H9 (cell line): ENCODE measurements at regions not wholly inside any gene's neighbourhood (a gene's known extent, or its start where the extent isn't known, plus 50 kb on each side); places are given as distances from the start of the nearest gene placed in this dataset.

Source experiments
- DNase-seq: peaks from one replicate; pipeline ENCODE4 v3.0.0-alpha.2; 2017
- H2AFZ ChIP-seq: one replicate; pipeline ENCODE4 v1.6.1; 2013; ENCODE audit warnings: mild to moderate bottlenecking, low read length, control low read depth, moderate library complexity
- H2AK5ac ChIP-seq: 2 replicates; pipeline ENCODE4 v1.6.1; 2013; ENCODE audit warnings: low read length, control low read depth, mixed read lengths; ENCODE audit not compliant: insufficient read length
- H2BK120ac ChIP-seq: one replicate; pipeline ENCODE4 v1.6.1; 2013; ENCODE audit warnings: low read depth, mild to moderate bottlenecking, low read length, control low read depth, inconsistent platforms; ENCODE audit not compliant: poor library complexity, severe bottlenecking
- H2BK12ac ChIP-seq: 2 replicates; pipeline ENCODE4 v1.6.1; 2013; ENCODE audit warnings: low read length, control low read depth, mixed read lengths, low read depth; ENCODE audit not compliant: insufficient read length
- H2BK15ac ChIP-seq: 2 replicates; pipeline ENCODE4 v1.6.1; 2013; ENCODE audit warnings: low read depth, low read length, control low read depth
- H2BK20ac ChIP-seq: one replicate; pipeline ENCODE4 v1.6.1; 2013; ENCODE audit warnings: low read depth, mild to moderate bottlenecking, low read length, control low read depth, inconsistent platforms; ENCODE audit not compliant: poor library complexity, severe bottlenecking
- H2BK5ac ChIP-seq: 2 replicates; pipeline ENCODE4 v1.6.1; 2013; ENCODE audit warnings: low read length, control low read depth, mixed read lengths; ENCODE audit not compliant: insufficient read length
- H3K14ac ChIP-seq: 2 replicates; pipeline ENCODE4 v1.6.1; 2013; ENCODE audit warnings: low read length, control low read depth; ENCODE audit not compliant: insufficient read depth
- H3K18ac ChIP-seq: 2 replicates; pipeline ENCODE4 v1.6.1; 2013; ENCODE audit warnings: low read depth, mild to moderate bottlenecking, mixed read lengths, low read length, control low read depth; ENCODE audit not compliant: insufficient read length
- H3K23ac ChIP-seq: 2 replicates; pipeline ENCODE4 v1.6.1; 2013; ENCODE audit warnings: low read length, control low read depth, mixed read lengths, low read depth; ENCODE audit not compliant: insufficient read length
- H3K23me2 ChIP-seq: 2 replicates; pipeline ENCODE4 v1.6.1; 2013; ENCODE audit warnings: low read depth, mild to moderate bottlenecking, mixed read lengths, low read length, control low read depth; ENCODE audit not compliant: insufficient read length, poor library complexity, severe bottlenecking
- H3K27ac ChIP-seq: 2 replicates; pipeline ENCODE4 v1.5.1; 2013; ENCODE audit warnings: low read length, control low read depth, mixed read lengths, low read depth; ENCODE audit not compliant: insufficient read length
- H3K27me3 ChIP-seq: 2 replicates; pipeline ENCODE4 v1.6.1; 2013; ENCODE audit warnings: low read length, control low read depth, inconsistent platforms; ENCODE audit not compliant: insufficient read depth
- H3K4ac ChIP-seq: 2 replicates; pipeline ENCODE4 v1.6.1; 2013; ENCODE audit warnings: low read depth, mild to moderate bottlenecking, control low read depth, inconsistent platforms, low read length, moderate library complexity
- H3K4me1 ChIP-seq: 2 replicates; pipeline ENCODE4 v1.6.1; 2013; ENCODE audit warnings: low read length, control low read depth, inconsistent platforms; ENCODE audit not compliant: insufficient read depth
- H3K4me2 ChIP-seq: 2 replicates; pipeline ENCODE4 v1.6.1; 2013; ENCODE audit warnings: low read length, control low read depth, mixed read lengths; ENCODE audit not compliant: insufficient read length, insufficient read depth
- H3K56ac ChIP-seq: 2 replicates; pipeline ENCODE4 v1.6.1; 2013; ENCODE audit warnings: low read depth, mild to moderate bottlenecking, mixed read lengths, low read length, control low read depth; ENCODE audit not compliant: insufficient read length
- H3K79me1 ChIP-seq: 2 replicates; pipeline ENCODE4 v1.6.1; 2013; ENCODE audit warnings: low read depth, mild to moderate bottlenecking, moderate library complexity, low read length, control low read depth, inconsistent platforms; ENCODE audit not compliant: insufficient read depth, poor library complexity, severe bottlenecking
- H3K79me2 ChIP-seq: 2 replicates; pipeline ENCODE4 v1.6.1; 2013; ENCODE audit warnings: low read length, control low read depth, inconsistent platforms; ENCODE audit not compliant: insufficient read depth
- H3K9ac ChIP-seq: 2 replicates; pipeline ENCODE4 v1.6.1; 2013; ENCODE audit warnings: low read length, control low read depth, mixed read lengths; ENCODE audit not compliant: insufficient read length; ENCODE audit errors: extremely low read depth
- H3K9me3 ChIP-seq: one replicate; pipeline ENCODE4 v1.6.1; 2013; ENCODE audit warnings: low read depth, low read length, inconsistent platforms; ENCODE audit not compliant: control insufficient read depth
- H3T11ph ChIP-seq: one replicate; pipeline ENCODE4 v1.6.1; 2013; ENCODE audit warnings: mild to moderate bottlenecking, low read length, control low read depth, inconsistent platforms
- H4K20me1 ChIP-seq: one replicate; pipeline ENCODE4 v1.6.1; 2013; ENCODE audit not compliant: control insufficient read depth, insufficient read length, insufficient read depth
- H4K5ac ChIP-seq: 2 replicates; pipeline ENCODE4 v1.6.1; 2013; ENCODE audit warnings: low read depth, mild to moderate bottlenecking, mixed read lengths, low read length, control low read depth; ENCODE audit not compliant: insufficient read length
- H4K8ac ChIP-seq: replicated peaks from 2 replicates; pipeline ENCODE4 v1.6.1; 2013; ENCODE audit warnings: low read length, control low read depth, mixed read lengths, low read depth; ENCODE audit not compliant: insufficient read length
- H4K91ac ChIP-seq: 2 replicates; pipeline ENCODE4 v1.6.1; 2013; ENCODE audit warnings: low read depth, mild to moderate bottlenecking, moderate library complexity, mixed read lengths, low read length, control low read depth; ENCODE audit not compliant: insufficient read length
- H3K27ac Mint-ChIP-seq, 3 experiments: 2 replicates in 2 of 3; 3 replicates in 1 of 3; pipeline ENCODE4 v1.8.0; 2020 to 2021; ENCODE audit warnings: mixed read lengths in 3 of 3, mild to moderate bottlenecking in 1 of 3, moderate library complexity in 1 of 3
- H3K27me3 Mint-ChIP-seq: 2 replicates; pipeline ENCODE4 v1.8.0; 2021; ENCODE audit warnings: low read depth, mild to moderate bottlenecking, moderate library complexity, mixed read lengths
- H3K36me3 Mint-ChIP-seq, 3 experiments: 2 replicates in 2 of 3; 3 replicates in 1 of 3; pipeline ENCODE4 v1.8.0; 2020 to 2021; ENCODE audit warnings: low read depth in 3 of 3, mixed read lengths in 3 of 3; ENCODE audit not compliant: insufficient read depth in 1 of 3
- H3K4me1 Mint-ChIP-seq, 2 experiments: 2 replicates each; pipeline ENCODE4 v1.8.0; 2020; ENCODE audit warnings: mixed read lengths in 2 of 2
- H3K4me3 Mint-ChIP-seq, 2 experiments: 2 replicates in 1 of 2; 3 replicates in 1 of 2; pipeline ENCODE4 v1.8.0; 2020 to 2021; ENCODE audit warnings: mild to moderate bottlenecking in 2 of 2, mixed read lengths in 2 of 2, moderate library complexity in 1 of 2
- H3K9me3 Mint-ChIP-seq, 2 experiments: 2 replicates in 1 of 2; 3 replicates in 1 of 2; pipeline ENCODE4 v1.8.0; 2020; ENCODE audit warnings: mild to moderate bottlenecking in 2 of 2, mixed read lengths in 2 of 2, moderate library complexity in 1 of 2
- CTCF ChIP-seq: fragments of 200-600 bp; sonication (generic); conservative IDR thresholded peaks from 3 replicates; pipeline ENCODE4 v1.8.0; 2021; ENCODE audit warnings: antibody characterized with exemption, mild to moderate bottlenecking
- WGBS: extraction: QIAGEN DNeasy Blood & Tissue Kit; methylation state at CpG from one replicate; pipeline ENCODE4 v1.1.7; 2013; ENCODE audit warnings: missing lambda C conversion rate, low lambda C conversion rate, mixed read lengths; ENCODE audit not compliant: insufficient read length; ENCODE audit errors: extremely low coverage; 5-methylcytosine and 5-hydroxymethylcytosine counted together

- Histone ChIP-seq H3K27ac (no peak overlapping the region), H3K9ac (no peak overlapping the region), H4K8ac (no peak overlapping the region), H3K4ac (no peak overlapping the region), H3K14ac (no peak overlapping the region), H3K4me2 (no peak overlapping the region), H3K9me3 (no peaks in the 10 kb centered on the region), H3K56ac (no peak overlapping the region), H2AFZ (no peak overlapping the region), H2BK5ac (no peak overlapping the region), H4K5ac (no peak overlapping the region), H2BK15ac (no peak overlapping the region), H3K4me1 (no peaks in the 10 kb centered on the region), H2BK20ac (no peak overlapping the region), H3K79me2 (no peaks in the 10 kb centered on the region), H4K20me1 (no peaks in the 10 kb centered on the region), H2AK5ac (no peak overlapping the region), H3K27me3 (no peaks in the 10 kb centered on the region), H3T11ph (no peak overlapping the region), H3K79me1 (no peaks in the 10 kb centered on the region), H2BK120ac (no peak overlapping the region), H3K18ac (no peak overlapping the region), H3K23me2 (no peaks in the 10 kb centered on the region), H4K91ac (no peak overlapping the region), H2BK12ac (no peak overlapping the region), H3K23ac (no peak overlapping the region)
- WGBS: no CpG with 5 or more reads among the region's 2 CpGs
- peaks cover 9% of the 10 kb centered on the region for H3K27me3 Mint-ChIP-seq
- no peak overlapping the region for H3K27ac Mint-ChIP-seq
- no peaks in the 10 kb centered on the region for H3K36me3 Mint-ChIP-seq
- H3K4me1 Mint-ChIP-seq: no peaks in the 10 kb centered on the region
- H3K9me3 Mint-ChIP-seq: no peaks in the 10 kb centered on the region
- no peak for TF ChIP-seq CTCF
- no peak overlapping the region for H3K4me3 Mint-ChIP-seq
- no peak for DNase-seq
Observed at GRCh38 chr12:13924286-13924685, 57.1 kb downstream of the GRIN2B start.
